ENCODE measurements at regions not wholly inside any gene's neighbourhood (a gene's known extent, or its start where the extent isn't known, plus 50 kb on each side); places are given as distances from the start of the nearest gene placed in this dataset.
A peak's percentile ranks its signal among the peaks of the same experiment; 100 is the strongest.

GRCh38 chr2:66698091-66698490 is 263.2 kb downstream of the MEIS1 start:
- DNase-seq = no peak
- peak overlapping the region in 3 of 4 donors; percentile 48 to 79 (median 76) for H3K27ac ChIP-seq
- intact Hi-C loops (cut with DNase I) = no loop called here
- H3K4me3 ChIP-seq = peak overlapping the region in 1 of 4 donors; percentile 26
- H3K27me3 ChIP-seq = no peaks in the 10 kb centered on the region
- H3K4me1 ChIP-seq = peaks cover 0 to 33% (median 8%) of the 10 kb centered on the region in 3 donors
- TF ChIP-seq POLR2A (IDR thresholded peaks at IDR 0.05) (no peak), CTCF (IDR thresholded peaks at IDR 0.05) (no peak)
- 76 to 80% methylated on average over 3 of the region's 3 CpGs for WGBS, 2 donors
- H3K9me3 ChIP-seq = no peaks in the 10 kb centered on the region
- H3K36me3 ChIP-seq = no peaks in the 10 kb centered on the region

- no peaks in the 10 kb centered on the region for H3K9me3 ChIP-seq
- no peaks in the 10 kb centered on the region for H3K27me3 ChIP-seq
- TF ChIP-seq CTCF (IDR thresholded peaks at IDR 0.05) (no peak), POLR2A (IDR thresholded peaks at IDR 0.05) (no peak)
- no peak for DNase-seq
- peaks cover 0 to 33% (median 8%) of the 10 kb centered on the region in 3 donors for H3K4me1 ChIP-seq
- H3K4me3 ChIP-seq = peak overlapping the region in 1 of 4 donors; percentile 26
- peak overlapping the region in 3 of 4 donors; percentile 48 to 79 (median 76) for H3K27ac ChIP-seq
- intact Hi-C loops (cut with DNase I) = no loop called here
- no peaks in the 10 kb centered on the region for H3K36me3 ChIP-seq
- WGBS, 2 donors = 67 to 71% methylated on average over 5 of the region's 5 CpGs
Measured at GRCh38 chr2:66698576-66699239, 263.8 kb downstream of the MEIS1 start.

GRCh38 chr2:66699416-66699792 is 264.5 kb downstream of the MEIS1 start:
- Histone ChIP-seq H3K27me3 (no peaks in the 10 kb centered on the region), H3K4me3 (no peak overlapping the region), H3K27ac (peak overlapping the region in 3 of 4 donors; percentile 57 to 79 (median 76)), H3K4me1 (peaks cover 0 to 33% (median 8%) of the 10 kb centered on the region in 3 donors), H3K9me3 (no peaks in the 10 kb centered on the region), H3K36me3 (no peaks in the 10 kb centered on the region)
- no peak for DNase-seq
- intact Hi-C loops (cut with DNase I) = no loop called here
- TF ChIP-seq CTCF (IDR thresholded peaks at IDR 0.05) (no peak), POLR2A (IDR thresholded peaks at IDR 0.05) (no peak)
- WGBS, 2 donors = 55 to 86% methylated on average over 4 of the region's 4 CpGs

GRCh38 chr2:66699793-66700676 is 265.1 kb downstream of the MEIS1 start:
- H3K4me3 ChIP-seq = no peak overlapping the region
- TF ChIP-seq CTCF (IDR thresholded peaks at IDR 0.05) (no peak), POLR2A (IDR thresholded peaks at IDR 0.05) (no peak)
- WGBS, 2 donors = 36 to 43% methylated on average over 7 of the region's 7 CpGs
- peaks cover 0 to 33% (median 8%) of the 10 kb centered on the region in 3 donors for H3K4me1 ChIP-seq
- intact Hi-C loops (cut with DNase I) = no loop called here
- DNase-seq = no peak
- H3K27me3 ChIP-seq = no peaks in the 10 kb centered on the region
- no peaks in the 10 kb centered on the region for H3K36me3 ChIP-seq
- peak overlapping the region; percentile 18 to 76 (median 62) for H3K27ac ChIP-seq
- no peaks in the 10 kb centered on the region for H3K9me3 ChIP-seq

- no peak for TF ChIP-seq POLR2A (IDR thresholded peaks at IDR 0.05)
- no peak for TF ChIP-seq CTCF (IDR thresholded peaks at IDR 0.05)
- Histone ChIP-seq H3K4me3 (peak overlapping the region in 1 of 4 donors; percentile 7), H3K36me3 (no peaks in the 10 kb centered on the region), H3K27me3 (no peaks in the 10 kb centered on the region), H3K27ac (peak overlapping the region in 2 of 4 donors; percentile 57 to 76), H3K4me1 (peaks cover 0 to 33% (median 8%) of the 10 kb centered on the region in 3 donors), H3K9me3 (no peaks in the 10 kb centered on the region)
- no peak for DNase-seq
- intact Hi-C loops (cut with DNase I) = no loop called here
- 36 to 51% methylated on average over 3 of the region's 3 CpGs for WGBS, 2 donors
Measured at GRCh38 chr2:66700677-66701066, 265.7 kb downstream of the MEIS1 start.

Data from esophagus squamous epithelium (tissue), 5 donors.